ENCODE measurements at regions not wholly inside any gene's neighbourhood (a gene's known extent, or its start where the extent isn't known, plus 50 kb on each side); places are given as distances from the start of the nearest gene placed in this dataset.

GRCh38 chr13:39233519-39233918 lies 195.3 kb downstream of the NHLRC3 start:
- DNase-seq, result no peak

GRCh38 chr13:39244561-39245230 lies 206.4 kb downstream of the NHLRC3 start:
- DNase-seq, result no peak

GRCh38 chr13:39245688-39246087 lies 207.4 kb downstream of the NHLRC3 start:
- DNase-seq, result no peak

- DNase-seq, result no peak
These were observed 211.7 kb downstream of the NHLRC3 start for GRCh38 chr13:39249982-39250381.

- no peak for DNase-seq
These were observed 212.2 kb downstream of the NHLRC3 start for GRCh38 chr13:39250440-39250839.

GRCh38 chr13:39251340-39251739 lies 213.1 kb downstream of the NHLRC3 start:
- no peak for DNase-seq

GRCh38 chr13:39253774-39254173 lies 215.5 kb downstream of the NHLRC3 start:
- DNase-seq, result peak; percentile 59

GRCh38 chr13:39254601-39255000 lies 216.3 kb downstream of the NHLRC3 start:
- DNase-seq, result no peak

- DNase-seq, result no peak
These were observed 219.4 kb downstream of the NHLRC3 start for GRCh38 chr13:39257642-39258041.

GRCh38 chr13:39259371-39260140 lies 221.3 kb downstream of the NHLRC3 start:
- DNase-seq, result no peak

- DNase-seq, result peak; percentile 43
These were observed 224.8 kb downstream of the NHLRC3 start for GRCh38 chr13:39263033-39263432.

GRCh38 chr13:39263531-39263930 lies 225.3 kb downstream of the NHLRC3 start:
- DNase-seq, result no peak

GRCh38 chr13:39266426-39266825 lies 228.2 kb downstream of the NHLRC3 start:
- no peak for DNase-seq

- no peak for DNase-seq
These were observed 230.1 kb downstream of the NHLRC3 start for GRCh38 chr13:39268398-39268797.

GRCh38 chr13:39269004-39269403 lies 230.7 kb downstream of the NHLRC3 start:
- DNase-seq, result no peak

- no peak for DNase-seq
These were observed 231.2 kb downstream of the NHLRC3 start for GRCh38 chr13:39269411-39269810.

GRCh38 chr13:39272994-39273393 lies 234.7 kb downstream of the NHLRC3 start:
- no peak for DNase-seq

- no peak for DNase-seq
These were observed 235.9 kb downstream of the NHLRC3 start for GRCh38 chr13:39273953-39274738.

GRCh38 chr13:39274739-39275325 lies 236.6 kb downstream of the NHLRC3 start:
- DNase-seq, result no peak

GRCh38 chr13:39279077-39279476 lies 240.8 kb downstream of the NHLRC3 start:
- no peak for DNase-seq

- DNase-seq, result no peak
These were observed 243.4 kb downstream of the NHLRC3 start for GRCh38 chr13:39281539-39282150.
